HepG2 (cell line): ENCODE measurements at regions not wholly inside any gene's neighbourhood (a gene's known extent, or its start where the extent isn't known, plus 50 kb on each side); places are given as distances from the start of the nearest gene placed in this dataset.

ENCODE experiments used
- ATAC-seq: fragments of 200-7000 bp; cut with Tn5 transposase; 3 replicates; pipeline ENCODE4 v1.9.1; 2020; ENCODE audit warnings: mild to moderate bottlenecking, moderate library complexity
- BruUV-seq: library from RNA; stranded (reverse); fragments of 400-500 nt; replicated peaks from 2 replicates; lab custom pipeline; 2021; lab: Mats Ljungman, UMichigan
- CTCF ChIA-PET: fragments of 300-600 bp; formaldehyde crosslinking; extraction: SDS; loops from one replicate; lab custom pipeline; 2021; ENCODE audit warnings: low total read pairs, inconsistent platforms, low intra/inter-chr PET ratio; lab: Yijun Ruan, JAX
- POLR2A ChIA-PET: fragments of 350-600 bp; sonication (Branson Sonifier 250); formaldehyde crosslinking; loops from one replicate; lab custom pipeline; 2020; ENCODE audit warnings: antibody characterized with exemption, inconsistent platforms; lab: Yijun Ruan, JAX
- DNase-seq: peaks from one replicate; pipeline ENCODE4 v3.0.0-alpha.2; 2015; ENCODE audit warnings: low spot score
- FAIRE-seq: peaks from 3 replicates; lab custom pipeline; 2011; peaks lifted over from hg19 to GRCh38; lab: Jason Lieb, UNC
- H2AFZ ChIP-seq: one replicate; pipeline ENCODE4 v1.6.1; 2011; ENCODE audit warnings: low read length, inconsistent platforms
- H3K27ac ChIP-seq: fragments of 300-600 bp; 3 replicates; pipeline ENCODE4 v1.8.0; 2011; ENCODE audit warnings: mixed run types, mild to moderate bottlenecking, mixed read lengths, low read length, inconsistent platforms; ENCODE audit not compliant: insufficient read depth; ENCODE audit errors: extremely low read length
- H3K27me3 ChIP-seq, 2 experiments: fragments of 200-600 bp in 1 of 2; 2 replicates in 1 of 2; 3 replicates in 1 of 2; pipeline versions ENCODE4 v1.6.0 to v1.8.0; 2011; ENCODE audit warnings: low read length in 2 of 2, mild to moderate bottlenecking in 2 of 2, moderate library complexity in 2 of 2, inconsistent platforms in 1 of 2; ENCODE audit not compliant: insufficient read depth in 2 of 2, control insufficient read depth in 1 of 2
- H3K36me3 ChIP-seq, 2 experiments: fragments of 200-600 bp in 1 of 2; replicated peaks in 1 of 2; 2 replicates in 1 of 2; 3 replicates in 1 of 2; pipeline versions ENCODE4 v1.5.1 to v1.8.0; 2011; ENCODE audit warnings: low read length in 2 of 2, inconsistent platforms in 1 of 2; ENCODE audit not compliant: insufficient read depth in 2 of 2, control insufficient read depth in 1 of 2
- H3K4me1 ChIP-seq: 2 replicates; pipeline ENCODE4 v1.5.1; 2012; ENCODE audit warnings: low read length, inconsistent platforms; ENCODE audit not compliant: insufficient read depth
- H3K4me2 ChIP-seq: 2 replicates; pipeline ENCODE4 v1.6.0; 2011; ENCODE audit warnings: low read depth, low read length, inconsistent platforms
- H3K4me3 ChIP-seq, 3 experiments: fragments of 200-600 bp in 1 of 3; sonication (generic), shearing (Covaris generic) in 1 of 3; replicated peaks in 1 of 3; 2 replicates each; pipeline ENCODE4 v1.5.1; 2011 to 2016; ENCODE audit warnings: low read length in 3 of 3, inconsistent platforms in 2 of 3, low read depth in 2 of 3, mild to moderate bottlenecking in 2 of 3, control low read depth in 1 of 3, mixed read lengths in 1 of 3; ENCODE audit not compliant: insufficient read depth in 1 of 3
- H3K79me2 ChIP-seq: one replicate; pipeline ENCODE4 v1.6.1; 2011; ENCODE audit warnings: low read length, inconsistent platforms; ENCODE audit not compliant: insufficient read depth
- H3K9ac ChIP-seq: 2 replicates; pipeline ENCODE4 v1.6.0; 2011; ENCODE audit warnings: mild to moderate bottlenecking, low read depth, low read length, inconsistent platforms; ENCODE audit not compliant: insufficient read depth
- H3K9me3 ChIP-seq: 2 replicates; pipeline ENCODE4 v1.5.1; 2012; ENCODE audit warnings: mild to moderate bottlenecking, low read length
- H4K20me1 ChIP-seq: 2 replicates; pipeline ENCODE4 v1.6.0; 2011; ENCODE audit warnings: inconsistent platforms, mild to moderate bottlenecking, low read length, moderate library complexity; ENCODE audit not compliant: insufficient read depth
- DDIT3 ChIP-seq: sonication (generic); formaldehyde crosslinking; IDR thresholded peaks from 2 replicates; pipeline ENCODE4 v1.4.0; 2020; ENCODE audit warnings: mild to moderate bottlenecking, missing genetic modification reagents
- HDAC1 ChIP-seq: sonication (generic); formaldehyde crosslinking; IDR thresholded peaks from 2 replicates; pipeline ENCODE4 v1.5.1; 2020; ENCODE audit warnings: mild to moderate bottlenecking, missing genetic modification reagents
- RAD51 ChIP-seq: fragments of 450-650 bp; IDR thresholded peaks from 2 replicates; pipeline ENCODE4 v1.6.1; 2016; ENCODE audit warnings: borderline replicate concordance
- REST ChIP-seq, 2 experiments: IDR thresholded peaks; 2 replicates each; pipeline ENCODE4 v1.6.1; 2011 to 2012; ENCODE audit warnings: low read length in 2 of 2, borderline replicate concordance in 1 of 2, low read depth in 1 of 2, mild to moderate bottlenecking in 1 of 2, moderate library complexity in 1 of 2
- RNF2 ChIP-seq: fragments of 450-650 bp; conservative IDR thresholded peaks from 2 replicates; pipeline ENCODE4 v1.6.1; 2016; ENCODE audit warnings: low read depth
- SMAD9 ChIP-seq: sonication (generic); formaldehyde crosslinking; IDR thresholded peaks from 2 replicates; pipeline ENCODE4 v1.5.1; 2020; ENCODE audit warnings: mild to moderate bottlenecking, missing genetic modification reagents
- SP5 ChIP-seq: IDR thresholded peaks from 2 replicates; pipeline ENCODE4 v1.6.1; 2016; ENCODE audit warnings: low read depth, borderline replicate concordance
- ZBED4 ChIP-seq: sonication (generic); formaldehyde crosslinking; IDR thresholded peaks from 2 replicates; pipeline ENCODE4 v1.4.0; 2020; ENCODE audit warnings: missing genetic modification reagents, borderline replicate concordance
- ZHX1 ChIP-seq: sonication (generic); formaldehyde crosslinking; IDR thresholded peaks from 2 replicates; pipeline ENCODE4 v1.8.1; 2022; ENCODE audit warnings: low read depth, mild to moderate bottlenecking, missing genetic modification reagents
- ZNF180 ChIP-seq: sonication (generic); formaldehyde crosslinking; IDR thresholded peaks from 2 replicates; pipeline ENCODE4 v1.4.0; 2020; ENCODE audit warnings: low read depth, missing genetic modification reagents, borderline replicate concordance
- ZNF207 ChIP-seq: fragments of 450-650 bp; IDR thresholded peaks from 2 replicates; pipeline ENCODE4 v1.6.1; 2016; ENCODE audit warnings: antibody characterized with exemption, borderline replicate concordance
- ZNF766 ChIP-seq: sonication (generic); formaldehyde crosslinking; IDR thresholded peaks from 2 replicates; pipeline ENCODE4 v1.5.0; 2020; ENCODE audit warnings: missing genetic modification reagents, borderline replicate concordance
- WGBS: methylation state at CpG from one replicate; pipeline ENCODE4 v1.1.6; 2017; ENCODE audit warnings: low lambda C conversion rate; 5-methylcytosine and 5-hydroxymethylcytosine counted together
- in situ Hi-C: cut with HindIII; loops from 2 replicates; pipeline ENCODE4 v1.10.0; 2017; ENCODE audit warnings: low pct_unique_long_range_greater_than_20kb; ENCODE audit not compliant: extremely low pct_ligation_motif_present
- intact Hi-C: fragments of 100-400 bp; cut with micrococcal nuclease; formaldehyde crosslinking; loops from one replicate; pipeline ENCODE4 v1.10.0; 2022; ENCODE audit not compliant: unreplicated experiment
- TF ChIP-seq, protein P1 (sequence below): IDR thresholded peaks from 2 replicates; pipeline ENCODE4 v1.6.1; 2012; ENCODE audit warnings: inconsistent platforms

DNA sequence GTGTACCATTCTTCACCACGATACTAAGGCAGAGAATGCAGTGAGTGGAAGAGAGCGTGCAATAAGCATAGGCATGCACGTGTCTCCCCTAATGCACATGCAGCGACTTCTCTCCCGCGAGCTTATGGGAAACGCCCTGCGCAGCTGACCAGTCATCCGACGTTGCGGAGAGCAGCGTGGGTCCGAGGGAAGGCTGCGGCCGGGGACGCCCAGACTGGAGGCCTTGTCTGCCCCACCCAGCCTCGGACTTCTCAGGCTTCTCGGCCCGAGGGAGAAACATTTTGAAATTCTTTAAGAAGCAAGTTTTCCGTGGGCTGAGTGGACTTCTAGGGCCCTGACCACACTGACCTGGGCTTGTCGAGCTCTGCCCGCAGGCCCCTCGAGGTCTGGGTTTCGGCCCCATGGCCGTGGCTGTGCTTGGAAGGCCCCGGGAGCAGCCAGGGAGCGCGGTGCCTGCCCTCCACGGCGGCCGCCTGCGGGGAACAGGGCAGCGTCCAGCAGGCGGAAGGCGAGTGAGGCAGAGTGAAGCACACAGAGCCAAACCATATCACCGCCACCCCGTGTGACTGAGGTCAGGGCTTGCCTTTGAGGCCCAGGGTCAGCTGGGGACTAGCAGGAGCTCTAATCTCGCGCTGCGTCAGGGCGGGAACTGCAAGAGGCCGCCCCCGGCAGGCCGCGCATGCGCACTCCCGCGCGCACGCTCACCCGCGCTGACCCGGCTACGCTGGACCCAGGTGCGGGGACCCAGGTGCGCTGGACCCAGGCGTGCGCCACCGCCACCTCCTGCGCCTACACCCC is 60.0 kb upstream of the IRX1 start:
- H3K79me2 ChIP-seq = no peaks in the 10 kb centered on the region
- no peak overlapping the region for H3K4me3 ChIP-seq
- no peaks in the 10 kb centered on the region for H4K20me1 ChIP-seq
- WGBS = 62% methylated on average over 25 of the region's 60 CpGs
- ChIA-PET POLR2A (no interaction called here), CTCF (no interaction called here)
- no peaks in the 10 kb centered on the region for H3K4me1 ChIP-seq
- in situ Hi-C loops = no loop called here
- no peaks in the 10 kb centered on the region for H3K36me3 ChIP-seq
- no peak overlapping the region for H3K4me2 ChIP-seq
- no TSS peak for BruUV-seq
- no peak overlapping the region for H3K9ac ChIP-seq
- DNase-seq (no peak), ATAC-seq (no peak), FAIRE-seq (no peak)
- intact Hi-C loops = no loop called here
- no peak overlapping the region for H2AFZ ChIP-seq
- no peaks in the 10 kb centered on the region for H3K27me3 ChIP-seq
- H3K27ac ChIP-seq = no peak overlapping the region
- no peaks in the 10 kb centered on the region for H3K9me3 ChIP-seq
- TF ChIP-seq REST (IDR thresholded peaks at IDR 0.05; ENCODE audit: borderline replicate concordance in 1 of 2, low read depth in 1 of 2, low read length in 2 of 2) (no peak), RAD51 (no peak), DDIT3 (no peak), RNF2 (no peak), HDAC1 (CRISPR knock-in tag) (no peak), ZBED4 (CRISPR knock-in tag) (no peak), SMAD9 (CRISPR knock-in tag) (no peak), ZNF766 (CRISPR knock-in tag) (no peak), ZNF207 (no peak), ZHX1 (CRISPR knock-in tag) (no peak), ZNF180 (CRISPR knock-in tag) (no peak), SP5 (CRISPR knock-in tag) (no peak)
- TF ChIP-seq, protein P1, sequence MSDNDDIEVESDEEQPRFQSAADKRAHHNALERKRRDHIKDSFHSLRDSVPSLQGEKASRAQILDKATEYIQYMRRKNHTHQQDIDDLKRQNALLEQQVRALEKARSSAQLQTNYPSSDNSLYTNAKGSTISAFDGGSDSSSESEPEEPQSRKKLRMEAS = no peak
